NCI-H187 (cell line): ENCODE measurements at regions not wholly inside any gene's neighbourhood (a gene's known extent, or its start where the extent isn't known, plus 50 kb on each side); places are given as distances from the start of the nearest gene placed in this dataset.
A peak's percentile ranks its signal among the peaks of the same experiment; 100 is the strongest.
"Not testable (repeated sequence)": the region's sequence is repeated elsewhere in the genome, so short reads cannot be mapped to it uniquely, and the experiment has no call there.

Experiments used
- DNase-seq, 2 experiments: peaks; one replicate each; lab custom pipeline; 2025; lab: John Stamatoyannopoulos, UW

GRCh38 chr7:36037121-36037662, 115.9 kb upstream of the EEPD1 start:
- no peak for DNase-seq

- no peak for DNase-seq
Observed at GRCh38 chr7:36038063-36038721, 114.9 kb upstream of the EEPD1 start.

- DNase-seq, result no peak
Observed at GRCh38 chr7:36039243-36039642, 113.8 kb upstream of the EEPD1 start.

- no peak for DNase-seq
Observed at GRCh38 chr7:36039671-36040070, 113.4 kb upstream of the EEPD1 start.

- no peak for DNase-seq
Observed at GRCh38 chr7:36040679-36041078, 112.4 kb upstream of the EEPD1 start.

GRCh38 chr7:36044101-36044892, 108.8 kb upstream of the EEPD1 start:
- no peak for DNase-seq

- DNase-seq, result no peak
Observed at GRCh38 chr7:36045326-36045725, 107.7 kb upstream of the EEPD1 start.

GRCh38 chr7:36045830-36046341, 107.2 kb upstream of the EEPD1 start:
- no peak for DNase-seq

- DNase-seq, result no peak
Observed at GRCh38 chr7:36047091-36047658, 105.9 kb upstream of the EEPD1 start.

GRCh38 chr7:36048141-36048901, 104.7 kb upstream of the EEPD1 start:
- no peak for DNase-seq

- DNase-seq, result no peak
Observed at GRCh38 chr7:36048902-36049240, 104.2 kb upstream of the EEPD1 start.

- peak in 1 of 2 experiments; percentile 29 for DNase-seq
Observed at GRCh38 chr7:36051501-36051900, 101.6 kb upstream of the EEPD1 start.

- DNase-seq, result no peak
Observed at GRCh38 chr7:36053589-36053988, 99.5 kb upstream of the EEPD1 start.

- no peak for DNase-seq
Observed at GRCh38 chr7:36054637-36055036, 98.4 kb upstream of the EEPD1 start.

- no peak for DNase-seq
Observed at GRCh38 chr7:36055207-36055606, 97.8 kb upstream of the EEPD1 start.

GRCh38 chr7:36057323-36057722, 95.7 kb upstream of the EEPD1 start:
- no peak for DNase-seq

- no peak for DNase-seq
Observed at GRCh38 chr7:36058020-36058592, 94.9 kb upstream of the EEPD1 start.

GRCh38 chr7:36060388-36060787, 92.7 kb upstream of the EEPD1 start:
- DNase-seq, result not testable (repeated sequence)

GRCh38 chr7:36062154-36062815, 90.8 kb upstream of the EEPD1 start:
- DNase-seq, result no peak

- no peak for DNase-seq
Observed at GRCh38 chr7:36064676-36065075, 88.4 kb upstream of the EEPD1 start.
